HFFc6 (cell line): ENCODE measurements at regions not wholly inside any gene's neighbourhood (a gene's known extent, or its start where the extent isn't known, plus 50 kb on each side); places are given as distances from the start of the nearest gene placed in this dataset.
A peak's percentile ranks its signal among the peaks of the same experiment; 100 is the strongest.

Source experiments
- DNase-seq: peaks from one replicate; pipeline ENCODE4 v3.0.0-alpha.2; 2018
- H3K27ac Mint-ChIP-seq: 2 replicates; pipeline ENCODE4 v1.8.0; 2020; ENCODE audit warnings: mild to moderate bottlenecking, mixed read lengths
- H3K27me3 Mint-ChIP-seq: 2 replicates; pipeline ENCODE4 v1.8.0; 2021; ENCODE audit warnings: mild to moderate bottlenecking, moderate library complexity, mixed read lengths; ENCODE audit not compliant: insufficient read depth
- H3K36me3 Mint-ChIP-seq: 2 replicates; pipeline ENCODE4 v1.8.0; 2021; ENCODE audit warnings: low read depth, mixed read lengths
- H3K4me1 Mint-ChIP-seq: 2 replicates; pipeline ENCODE4 v1.8.0; 2020; ENCODE audit warnings: low read depth, mixed read lengths
- H3K4me3 Mint-ChIP-seq: 2 replicates; pipeline ENCODE4 v1.8.0; 2020; ENCODE audit warnings: mild to moderate bottlenecking, moderate library complexity, mixed read lengths
- H3K9me3 Mint-ChIP-seq: 2 replicates; pipeline ENCODE4 v1.8.0; 2020; ENCODE audit warnings: mild to moderate bottlenecking, mixed read lengths
- CTCF ChIP-seq: fragments of 200-600 bp; sonication (generic); IDR thresholded peaks from 2 replicates; pipeline ENCODE4 v1.5.0; 2021; ENCODE audit warnings: antibody characterized with exemption, mild to moderate bottlenecking

GRCh38 chr11:116691771-116692177 lies 81.0 kb downstream of the BUD13 start:
- Mint-ChIP-seq H3K4me1 (peaks cover 6% of the 10 kb centered on the region), H3K27ac (no peak overlapping the region), H3K4me3 (no peak overlapping the region), H3K36me3 (no peaks in the 10 kb centered on the region), H3K27me3 (peaks cover 29% of the 10 kb centered on the region), H3K9me3 (no peaks in the 10 kb centered on the region)
- no peak for DNase-seq
- peak; percentile 90 for TF ChIP-seq CTCF

- Mint-ChIP-seq H3K4me3 (no peak overlapping the region), H3K9me3 (no peaks in the 10 kb centered on the region), H3K27ac (no peak overlapping the region), H3K4me1 (no peaks in the 10 kb centered on the region), H3K27me3 (peaks cover 21% of the 10 kb centered on the region), H3K36me3 (no peaks in the 10 kb centered on the region)
- no peak for DNase-seq
- no peak for TF ChIP-seq CTCF
These were observed 82.2 kb downstream of the BUD13 start for GRCh38 chr11:116690611-116691010.

- Mint-ChIP-seq H3K36me3 (no peaks in the 10 kb centered on the region), H3K9me3 (no peaks in the 10 kb centered on the region), H3K27ac (no peak overlapping the region), H3K4me3 (no peak overlapping the region), H3K27me3 (peaks cover 21% of the 10 kb centered on the region), H3K4me1 (no peaks in the 10 kb centered on the region)
- no peak for TF ChIP-seq CTCF
- DNase-seq, result no peak
These were observed 83.2 kb downstream of the BUD13 start for GRCh38 chr11:116689413-116690127.

- Mint-ChIP-seq H3K36me3 (no peaks in the 10 kb centered on the region), H3K9me3 (no peaks in the 10 kb centered on the region), H3K4me3 (no peak overlapping the region), H3K4me1 (no peaks in the 10 kb centered on the region), H3K27me3 (peaks cover 13% of the 10 kb centered on the region), H3K27ac (no peak overlapping the region)
- TF ChIP-seq CTCF, result no peak
- DNase-seq, result no peak
These were observed 84.6 kb downstream of the BUD13 start for GRCh38 chr11:116688202-116688540.

GRCh38 chr11:116687458-116688201 lies 85.2 kb downstream of the BUD13 start:
- Mint-ChIP-seq H3K4me1 (no peaks in the 10 kb centered on the region), H3K36me3 (no peaks in the 10 kb centered on the region), H3K27ac (no peak overlapping the region), H3K27me3 (peaks cover 13% of the 10 kb centered on the region), H3K4me3 (no peak overlapping the region), H3K9me3 (no peaks in the 10 kb centered on the region)
- TF ChIP-seq CTCF, result no peak
- DNase-seq, result no peak
